Breast epithelium (tissue), 4 donors: ENCODE measurements at regions not wholly inside any gene's neighbourhood (a gene's known extent, or its start where the extent isn't known, plus 50 kb on each side); places are given as distances from the start of the nearest gene placed in this dataset.

ENCODE experiments used
- DNase-seq, 2 donors: peaks; one replicate each; pipeline ENCODE4 v3.0.0-alpha.2; 2019; ENCODE audit warnings: low spot score in 2 of 2
- H3K27ac ChIP-seq, 2 donors: fragments of 200-600 bp; sonication (generic) in 1 of 2; one replicate each; pipeline ENCODE4 v1.5.1; 2016 to 2019; ENCODE audit warnings: mild to moderate bottlenecking in 1 of 2
- H3K27me3 ChIP-seq, 2 donors: fragments of 200-600 bp; sonication (generic) in 1 of 2; one replicate each; pipeline versions ENCODE4 v1.5.1 to v1.6.0; 2017 to 2019; ENCODE audit warnings: control low read depth in 1 of 2, mild to moderate bottlenecking in 1 of 2
- H3K36me3 ChIP-seq: fragments of 200-600 bp; one replicate; pipeline ENCODE4 v1.5.1; 2019
- H3K4me1 ChIP-seq, 2 donors: fragments of 200-600 bp; sonication (generic); one replicate each; pipeline ENCODE4 v1.5.1; 2016 to 2019; ENCODE audit warnings: control low read depth in 1 of 2
- H3K4me3 ChIP-seq, 3 donors: fragments of 200-600 bp; sonication (generic); 1 replicate in 2 of 3; 2 replicates in 1 of 3; pipeline ENCODE4 v1.5.1; 2016 to 2019; ENCODE audit warnings: mild to moderate bottlenecking in 3 of 3, moderate library complexity in 2 of 3
- H3K9me3 ChIP-seq, 2 donors: fragments of 200-600 bp; sonication (generic) in 1 of 2; one replicate each; pipeline ENCODE4 v1.5.1; 2016 to 2019; ENCODE audit warnings: control low read depth in 1 of 2
- CTCF ChIP-seq, 3 donors: fragments of 450-650 bp; IDR thresholded peaks; one replicate each; pipeline ENCODE4 v1.5.1; 2016 to 2017; ENCODE audit warnings: antibody characterized with exemption in 3 of 3, mild to moderate bottlenecking in 3 of 3, moderate library complexity in 3 of 3
- POLR2A ChIP-seq: fragments of 450-650 bp; IDR thresholded peaks from one replicate; pipeline ENCODE4 v1.6.1; 2016; ENCODE audit warnings: antibody characterized with exemption, mild to moderate bottlenecking, moderate library complexity
- POLR2AphosphoS5 ChIP-seq, 3 donors: sonication (generic); formaldehyde crosslinking; IDR thresholded peaks; one replicate each; pipeline ENCODE4 v1.6.1; 2017; ENCODE audit warnings: antibody characterized with exemption in 3 of 3
- intact Hi-C: fragments of 100-400 bp; cut with DNase I; formaldehyde crosslinking; loops from one replicate; pipeline ENCODE4 v1.15.1; 2023; ENCODE audit warnings: low total_unique reads

- no peaks in the 10 kb centered on the region for H3K9me3 ChIP-seq
- no peak overlapping the region for H3K27ac ChIP-seq
- no peaks in the 10 kb centered on the region for H3K27me3 ChIP-seq
- DNase-seq: no peak
- H3K4me1 ChIP-seq: no peaks in the 10 kb centered on the region
- no peaks in the 10 kb centered on the region for H3K36me3 ChIP-seq
- intact Hi-C loops: no loop called here
- no peak for TF ChIP-seq CTCF (IDR thresholded peaks at IDR 0.05)
- no peak for TF ChIP-seq POLR2A
- H3K4me3 ChIP-seq: no peak overlapping the region
These were observed 63.7 kb upstream of the PSMD7 start for GRCh38 chr16:74232806-74233465.

GRCh38 chr16:74230126-74230525 is 66.5 kb upstream of the PSMD7 start:
- intact Hi-C loops: no loop called here
- no peak for DNase-seq
- H3K36me3 ChIP-seq: no peaks in the 10 kb centered on the region

GRCh38 chr16:74226338-74226954 is 70.2 kb upstream of the PSMD7 start:
- TF ChIP-seq CTCF (IDR thresholded peaks at IDR 0.05) (no peak), POLR2AphosphoS5 (IDR thresholded peaks at IDR 0.05) (no peak), POLR2A (no peak)
- H3K9me3 ChIP-seq: no peaks in the 10 kb centered on the region
- no peaks in the 10 kb centered on the region for H3K36me3 ChIP-seq
- intact Hi-C loops: no loop called here
- no peak overlapping the region for H3K4me3 ChIP-seq
- DNase-seq: no peak
- no peaks in the 10 kb centered on the region for H3K4me1 ChIP-seq
- no peaks in the 10 kb centered on the region for H3K27me3 ChIP-seq
- no peak overlapping the region for H3K27ac ChIP-seq

More at GRCh38 chr16:74230126-74230525, 66.5 kb upstream of the PSMD7 start:
- Histone ChIP-seq H3K4me3 (no peak overlapping the region), H3K27me3 (no peaks in the 10 kb centered on the region), H3K9me3 (no peaks in the 10 kb centered on the region), H3K4me1 (no peaks in the 10 kb centered on the region), H3K27ac (no peak overlapping the region)
- TF ChIP-seq POLR2AphosphoS5 (IDR thresholded peaks at IDR 0.05) (no peak), CTCF (IDR thresholded peaks at IDR 0.05) (no peak), POLR2A (no peak)

GRCh38 chr16:74224828-74225612 is 71.6 kb upstream of the PSMD7 start:
- H3K4me1 ChIP-seq: no peaks in the 10 kb centered on the region
- H3K27me3 ChIP-seq: no peaks in the 10 kb centered on the region
- DNase-seq: no peak
- H3K4me3 ChIP-seq: no peak overlapping the region
- H3K36me3 ChIP-seq: no peaks in the 10 kb centered on the region
- intact Hi-C loops: loop anchor here (5.0 kb wide), 1 partner anchor 873 kb away; no protein-coding TSS in a partner anchor
- H3K9me3 ChIP-seq: no peaks in the 10 kb centered on the region
- no peak overlapping the region for H3K27ac ChIP-seq
- TF ChIP-seq CTCF (IDR thresholded peaks at IDR 0.05) (no peak), POLR2AphosphoS5 (IDR thresholded peaks at IDR 0.05) (no peak), POLR2A (no peak)

GRCh38 chr16:74221828-74222227 is 74.8 kb upstream of the PSMD7 start:
- intact Hi-C loops: loop anchor here (5.0 kb wide), 1 partner anchor 870 kb away; no protein-coding TSS in a partner anchor
- TF ChIP-seq CTCF (IDR thresholded peaks at IDR 0.05): no peak
- TF ChIP-seq POLR2AphosphoS5 (IDR thresholded peaks at IDR 0.05): no peak
- TF ChIP-seq POLR2A: no peak
- Histone ChIP-seq H3K4me3 (no peak overlapping the region), H3K27me3 (no peaks in the 10 kb centered on the region), H3K36me3 (no peaks in the 10 kb centered on the region), H3K9me3 (no peaks in the 10 kb centered on the region), H3K27ac (no peak overlapping the region), H3K4me1 (no peaks in the 10 kb centered on the region)
- DNase-seq: no peak
